ENCODE measurements at regions not wholly inside any gene's neighbourhood (a gene's known extent, or its start where the extent isn't known, plus 50 kb on each side); places are given as distances from the start of the nearest gene placed in this dataset.
A peak's percentile ranks its signal among the peaks of the same experiment; 100 is the strongest.

DNA sequence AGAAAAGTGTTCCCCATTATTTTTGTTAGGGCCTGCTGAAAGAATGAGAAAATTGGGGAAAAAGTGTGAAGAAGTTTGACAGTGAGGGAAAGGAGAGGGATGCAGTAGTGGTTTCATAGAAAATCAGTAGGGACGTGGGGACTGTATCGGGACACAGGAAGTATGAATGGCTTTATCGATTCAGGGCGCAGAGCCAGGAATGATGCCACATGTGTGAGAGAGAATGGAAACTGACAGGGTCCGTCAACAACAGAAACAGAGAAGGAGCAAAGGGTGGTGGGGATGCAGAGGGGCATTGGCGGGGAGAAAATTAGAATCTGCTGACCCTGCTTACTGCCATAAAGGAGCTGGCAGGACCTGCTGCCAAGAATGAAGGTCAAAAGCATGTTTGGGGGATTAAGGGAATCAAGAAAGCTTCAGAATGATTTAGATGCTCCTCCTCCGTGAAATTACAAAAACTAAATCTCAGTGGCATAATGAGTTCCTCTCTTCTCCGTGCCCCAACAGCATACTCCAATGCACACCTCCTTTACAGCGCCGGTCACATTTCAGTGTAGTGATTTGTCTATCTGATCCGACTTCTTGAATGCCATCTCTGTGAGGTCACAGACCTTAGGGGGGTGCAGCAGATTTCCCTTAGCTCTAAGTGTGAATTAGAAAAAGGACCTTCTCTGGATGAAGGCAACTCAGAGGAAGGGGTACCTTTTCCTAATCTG lies 92.6 kb downstream of the EMP1 start:
- H3K9me3 Mint-ChIP-seq = no peaks in the 10 kb centered on the region
- no peaks in the 10 kb centered on the region for H3K27me3 Mint-ChIP-seq
- no peak overlapping the region for H3K4me3 Mint-ChIP-seq
- no peaks in the 10 kb centered on the region for H3K4me1 Mint-ChIP-seq
- no peak overlapping the region for H3K27ac Mint-ChIP-seq
- ATAC-seq = no peak
- no peak for DNase-seq

DNA sequence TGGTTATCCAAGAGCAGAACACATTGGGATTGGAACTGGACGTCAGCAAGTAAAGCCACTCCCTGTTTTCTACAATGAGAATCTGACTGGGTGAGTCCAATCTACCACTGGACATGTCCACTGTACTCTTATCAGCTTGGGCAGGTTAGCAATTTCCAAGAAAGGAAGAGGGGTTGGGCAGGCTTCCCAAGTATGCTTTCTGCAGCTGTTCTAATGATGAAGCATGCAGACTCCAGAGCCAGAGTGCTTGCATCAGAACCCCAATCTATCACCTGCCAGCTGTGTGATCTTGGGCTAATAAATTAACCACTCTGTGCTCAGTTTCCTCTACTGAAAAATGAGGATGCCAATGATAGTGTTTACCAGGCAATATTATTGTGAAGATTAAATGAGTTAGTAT lies 92.0 kb downstream of the EMP1 start:
- DNase-seq (no peak), ATAC-seq (no peak)
- no peaks in the 10 kb centered on the region for H3K4me1 Mint-ChIP-seq
- no peak overlapping the region for H3K4me3 Mint-ChIP-seq
- H3K9me3 Mint-ChIP-seq = no peaks in the 10 kb centered on the region
- H3K27me3 Mint-ChIP-seq = no peaks in the 10 kb centered on the region
- H3K27ac Mint-ChIP-seq = no peak overlapping the region

DNA sequence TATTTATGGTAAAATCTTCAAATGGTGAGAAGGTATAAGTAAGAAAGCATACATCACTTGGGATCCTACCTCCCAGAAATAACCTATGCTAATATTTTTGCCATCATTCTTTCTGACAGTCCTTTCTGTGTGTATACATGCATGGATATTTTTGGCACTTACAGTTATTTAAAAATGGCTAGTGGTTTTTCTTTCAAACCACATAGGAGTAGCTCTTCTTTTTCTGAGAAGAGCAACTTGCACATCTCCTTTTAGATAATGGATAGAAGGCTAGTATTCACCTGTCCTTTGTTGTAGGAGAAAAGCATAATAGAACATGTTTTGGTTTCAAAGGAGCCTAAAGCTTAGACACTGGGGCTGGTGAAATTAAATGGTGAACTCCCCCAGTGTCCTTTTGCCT lies 87.3 kb downstream of the EMP1 start:
- ATAC-seq (no peak), DNase-seq (no peak)
- H3K27ac Mint-ChIP-seq = no peak overlapping the region
- H3K4me3 Mint-ChIP-seq = no peak overlapping the region
- no peaks in the 10 kb centered on the region for H3K27me3 Mint-ChIP-seq
- H3K9me3 Mint-ChIP-seq = no peaks in the 10 kb centered on the region
- H3K4me1 Mint-ChIP-seq = no peaks in the 10 kb centered on the region

DNA sequence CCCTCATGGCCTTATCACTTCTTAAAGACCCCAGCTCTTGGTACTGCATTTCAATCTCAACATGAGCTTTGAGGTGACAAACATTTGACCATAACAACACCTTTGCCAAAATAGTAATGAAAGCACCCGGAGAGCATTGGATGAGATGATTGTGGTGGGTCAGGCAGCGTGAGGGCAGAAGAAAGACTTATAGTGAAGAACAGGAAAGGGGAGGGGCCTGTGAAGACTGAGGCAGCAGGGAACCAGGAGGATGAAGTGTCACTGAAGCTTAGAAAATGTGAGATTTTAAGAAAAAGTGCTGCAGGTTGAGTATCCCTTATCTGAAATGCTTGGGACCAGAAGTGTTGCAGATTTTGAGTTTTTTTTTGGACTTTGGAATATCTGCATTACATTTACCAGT lies 86.3 kb downstream of the EMP1 start:
- H3K27ac Mint-ChIP-seq = no peak overlapping the region
- peaks cover 6% of the 10 kb centered on the region for H3K4me1 Mint-ChIP-seq
- peaks cover 7% of the 10 kb centered on the region for H3K27me3 Mint-ChIP-seq
- ATAC-seq = no peak
- no peak for DNase-seq
- no peaks in the 10 kb centered on the region for H3K9me3 Mint-ChIP-seq
- H3K4me3 Mint-ChIP-seq = no peak overlapping the region

DNA sequence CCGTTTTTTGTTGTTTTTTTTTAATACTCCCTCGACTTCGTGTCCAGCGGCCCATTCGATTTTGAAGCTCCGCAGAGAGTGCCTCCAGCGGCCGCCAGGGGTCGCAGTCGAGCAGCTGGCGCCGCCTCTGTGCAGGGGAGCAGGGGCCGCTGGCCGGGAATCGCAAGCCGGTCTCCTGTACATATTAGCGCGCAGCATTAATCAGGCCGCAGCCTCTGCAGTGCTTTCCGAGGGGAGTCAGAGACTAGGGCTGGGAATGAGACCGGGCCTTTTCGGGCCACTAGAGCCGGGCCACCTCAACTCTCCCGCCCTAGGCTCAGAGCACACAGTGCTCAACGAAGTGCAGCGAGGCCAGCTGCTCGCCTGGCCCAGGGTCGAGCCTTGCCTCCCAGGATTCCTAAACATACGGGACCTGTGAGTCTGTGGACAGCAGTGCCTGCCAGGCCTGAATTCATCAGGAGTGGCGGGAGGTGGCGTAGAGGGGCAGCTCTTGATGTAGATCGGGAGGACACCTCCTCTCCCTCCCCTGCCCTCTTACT lies 81.8 kb downstream of the EMP1 start:
- H3K4me1 Mint-ChIP-seq = peaks cover 6% of the 10 kb centered on the region
- H3K27me3 Mint-ChIP-seq = peaks cover 40% of the 10 kb centered on the region
- DNase-seq (peak; percentile 61), ATAC-seq (peak; percentile 84)
- H3K4me3 Mint-ChIP-seq = no peak overlapping the region
- no peaks in the 10 kb centered on the region for H3K9me3 Mint-ChIP-seq
- no peak overlapping the region for H3K27ac Mint-ChIP-seq

DNA sequence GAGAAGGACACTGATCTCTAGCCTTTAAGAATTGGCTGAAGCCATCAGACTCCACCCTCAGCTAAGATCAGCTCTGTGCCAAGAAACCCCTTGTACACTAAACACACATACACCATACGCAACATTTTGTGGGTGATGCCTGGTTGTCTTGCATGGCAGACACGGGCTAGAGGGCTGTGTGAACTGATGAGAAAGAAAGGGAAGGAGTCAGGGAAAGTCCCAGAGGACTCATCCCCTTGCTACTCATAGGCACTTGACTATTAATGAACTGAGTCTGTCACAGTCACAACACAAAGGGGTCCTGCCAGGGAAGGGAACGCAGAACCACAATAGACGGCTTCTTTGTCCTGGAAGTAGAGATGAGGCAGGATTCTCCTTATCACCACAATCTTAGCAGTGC lies 80.8 kb downstream of the EMP1 start:
- H3K4me3 Mint-ChIP-seq = no peak overlapping the region
- DNase-seq (no peak), ATAC-seq (no peak)
- no peak overlapping the region for H3K27ac Mint-ChIP-seq
- H3K4me1 Mint-ChIP-seq = peaks cover 6% of the 10 kb centered on the region
- no peaks in the 10 kb centered on the region for H3K9me3 Mint-ChIP-seq
- peaks cover 40% of the 10 kb centered on the region for H3K27me3 Mint-ChIP-seq

DNA sequence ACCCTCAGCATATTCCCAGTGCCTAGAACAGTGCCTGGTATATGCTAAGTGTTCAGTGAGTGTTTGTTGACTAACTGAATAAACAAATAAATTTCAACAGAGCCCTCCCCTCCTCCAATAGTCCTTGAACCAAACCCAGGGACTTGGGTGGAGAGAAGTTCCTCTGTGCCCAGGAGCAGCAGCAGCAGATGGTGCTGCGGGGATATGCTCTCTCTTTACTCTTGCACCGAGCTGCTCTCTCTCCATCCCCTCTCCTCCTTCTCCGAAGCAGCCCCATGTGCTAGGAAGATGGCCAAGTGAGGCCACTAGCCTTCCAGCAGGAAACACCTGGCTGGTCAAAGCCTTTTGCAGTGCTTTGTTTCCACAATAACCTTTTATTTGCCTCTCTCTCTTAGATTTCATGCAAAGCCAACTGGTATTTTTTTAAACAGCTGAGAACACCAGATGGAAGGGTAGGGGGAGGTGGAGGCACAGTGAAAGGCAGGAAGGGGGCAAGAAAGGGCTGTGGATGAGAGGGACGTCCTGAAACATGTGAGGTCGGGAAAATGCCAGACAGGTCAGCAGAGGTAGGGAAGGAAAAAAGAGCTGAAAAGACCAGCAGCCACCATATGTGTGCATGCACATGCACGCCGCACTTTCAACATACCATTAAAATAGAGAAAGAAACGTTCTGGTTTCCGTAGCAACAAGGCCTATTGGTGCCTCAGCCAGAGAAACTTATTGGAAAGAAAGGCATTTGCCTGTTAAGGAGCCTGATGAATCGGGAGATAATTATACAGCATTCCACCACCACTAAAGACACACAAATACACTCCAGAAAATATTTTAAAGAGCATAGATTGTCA lies 78.9 kb downstream of the EMP1 start:
- H3K4me1 Mint-ChIP-seq = peaks cover 6% of the 10 kb centered on the region
- ATAC-seq = no peak
- H3K9me3 Mint-ChIP-seq = no peaks in the 10 kb centered on the region
- no peak overlapping the region for H3K4me3 Mint-ChIP-seq
- H3K27ac Mint-ChIP-seq = no peak overlapping the region
- no peak for DNase-seq
- H3K27me3 Mint-ChIP-seq = peaks cover 55% of the 10 kb centered on the region

DNA sequence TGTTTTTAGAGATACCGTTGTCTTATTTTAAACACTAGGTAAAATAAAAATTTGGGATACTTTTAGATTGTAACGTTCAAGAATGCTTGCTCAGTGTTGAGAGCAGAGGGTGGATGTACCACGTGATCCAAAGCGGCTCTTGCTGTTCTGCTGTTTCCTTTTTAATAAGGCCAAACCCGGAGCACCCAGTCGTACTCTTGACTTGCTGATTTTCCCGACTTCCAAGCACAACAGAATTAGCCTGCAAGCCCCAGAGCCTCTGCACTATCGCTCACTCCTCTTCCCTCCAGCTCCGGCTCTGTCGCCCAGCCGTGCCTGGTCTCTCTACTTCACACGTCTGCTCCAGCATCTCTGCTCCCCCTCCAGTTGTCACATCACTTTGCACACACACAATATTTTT lies 77.3 kb downstream of the EMP1 start:
- H3K9me3 Mint-ChIP-seq = no peaks in the 10 kb centered on the region
- no peak for ATAC-seq

DNA sequence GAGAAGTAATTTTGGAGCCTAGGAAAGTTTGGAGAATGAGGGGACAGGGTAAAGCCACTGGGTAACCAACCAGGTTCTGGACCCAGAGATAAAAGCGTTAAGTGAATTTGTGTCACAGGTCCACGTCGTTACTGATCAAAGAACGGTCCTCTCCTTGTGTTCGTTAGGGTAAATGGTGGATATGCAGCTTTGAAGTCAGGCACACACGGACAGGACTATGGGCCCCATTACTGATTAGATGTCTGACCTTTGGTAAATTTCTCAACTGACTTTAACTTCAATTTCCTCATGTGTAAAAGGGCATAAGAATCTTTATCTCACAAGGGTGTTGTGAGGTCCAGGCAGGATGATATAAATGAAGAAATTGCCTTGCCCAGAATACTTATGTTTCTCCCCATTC lies 76.6 kb downstream of the EMP1 start:
- H3K4me3 Mint-ChIP-seq = no peak overlapping the region
- peaks cover 51% of the 10 kb centered on the region for H3K27me3 Mint-ChIP-seq
- H3K27ac Mint-ChIP-seq = no peak overlapping the region

More for the DNA sequence above, 77.3 kb downstream of the EMP1 start:
- Mint-ChIP-seq H3K4me1 (peaks cover 6% of the 10 kb centered on the region), H3K27ac (no peak overlapping the region), H3K4me3 (no peak overlapping the region), H3K27me3 (peaks cover 55% of the 10 kb centered on the region)
- DNase-seq = no peak

DNA sequence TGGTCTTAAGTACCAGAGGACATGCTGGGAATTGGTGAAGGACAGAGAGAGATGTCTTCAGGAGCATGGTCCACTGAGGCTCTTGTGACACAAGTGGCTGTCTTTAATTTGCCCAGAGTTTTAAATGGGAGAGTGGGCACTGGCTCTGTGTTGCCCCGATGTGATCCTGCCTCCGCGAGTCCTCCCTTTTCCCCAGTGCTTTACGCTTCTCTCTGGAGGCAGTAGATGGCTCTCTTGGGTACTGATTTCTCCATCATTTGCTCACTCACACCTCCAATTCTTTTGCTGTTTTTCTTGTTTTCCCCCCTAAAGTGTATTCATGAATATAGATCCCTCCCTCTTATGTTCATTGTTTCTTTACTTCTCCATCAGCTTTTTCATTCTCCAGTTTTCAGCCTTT lies 74.3 kb downstream of the EMP1 start:
- no peak overlapping the region for H3K27ac Mint-ChIP-seq
- H3K4me3 Mint-ChIP-seq = no peak overlapping the region
- H3K9me3 Mint-ChIP-seq = no peaks in the 10 kb centered on the region
- peaks cover 37% of the 10 kb centered on the region for H3K27me3 Mint-ChIP-seq
- DNase-seq (no peak), ATAC-seq (no peak)
- no peaks in the 10 kb centered on the region for H3K4me1 Mint-ChIP-seq

More for the DNA sequence above, 76.6 kb downstream of the EMP1 start:
- Mint-ChIP-seq H3K9me3 (no peaks in the 10 kb centered on the region), H3K4me1 (peaks cover 3% of the 10 kb centered on the region)
- ATAC-seq (no peak), DNase-seq (no peak)
